Trophoblast cell (in vitro differentiated cells and primary cell): ENCODE measurements at regions not wholly inside any gene's neighbourhood (a gene's known extent, or its start where the extent isn't known, plus 50 kb on each side); places are given as distances from the start of the nearest gene placed in this dataset.

Experiments
- DNase-seq, 2 donors: peaks; one replicate each; pipeline ENCODE4 v3.0.0-alpha.2; 2016
- H2AFZ ChIP-seq: 2 replicates; pipeline ENCODE4 v1.6.1; 2013; ENCODE audit warnings: low read length, moderate library complexity, mild to moderate bottlenecking; ENCODE audit not compliant: insufficient read depth, poor library complexity
- H2AK5ac ChIP-seq: 2 replicates; pipeline ENCODE4 v1.6.1; 2013; ENCODE audit warnings: mild to moderate bottlenecking, low read length
- H2BK120ac ChIP-seq: 2 replicates; pipeline ENCODE4 v1.6.1; 2013; ENCODE audit warnings: low read length, mild to moderate bottlenecking, moderate library complexity; ENCODE audit not compliant: insufficient read depth, poor library complexity
- H2BK12ac ChIP-seq: 2 replicates; pipeline ENCODE4 v1.6.1; 2013; ENCODE audit warnings: mild to moderate bottlenecking, low read length, moderate library complexity
- H2BK5ac ChIP-seq: 2 replicates; pipeline ENCODE4 v1.6.1; 2013; ENCODE audit warnings: low read length, low read depth, moderate library complexity, mild to moderate bottlenecking; ENCODE audit not compliant: poor library complexity
- H3K14ac ChIP-seq: 2 replicates; pipeline ENCODE4 v1.6.1; 2013; ENCODE audit warnings: mild to moderate bottlenecking, low read length
- H3K18ac ChIP-seq: 2 replicates; pipeline ENCODE4 v1.6.1; 2013; ENCODE audit warnings: mild to moderate bottlenecking, low read length
- H3K23ac ChIP-seq: 2 replicates; pipeline ENCODE4 v1.6.1; 2013; ENCODE audit warnings: low read length
- H3K27ac ChIP-seq: 2 replicates; pipeline ENCODE4 v1.5.1; 2013; ENCODE audit warnings: low read depth, mild to moderate bottlenecking, inconsistent platforms, low read length, moderate library complexity
- H3K27me3 ChIP-seq: 2 replicates; pipeline ENCODE4 v1.6.1; 2013; ENCODE audit warnings: inconsistent platforms, mild to moderate bottlenecking, low read length, moderate library complexity; ENCODE audit not compliant: insufficient read depth
- H3K36me3 ChIP-seq, 2 experiments: 1 replicate in 1 of 2; 2 replicates in 1 of 2; pipeline ENCODE4 v1.6.1; 2013; ENCODE audit warnings: low read length in 2 of 2, mild to moderate bottlenecking in 2 of 2, moderate library complexity in 1 of 2; ENCODE audit not compliant: insufficient read depth in 2 of 2, control insufficient read depth in 1 of 2
- H3K4ac ChIP-seq: 2 replicates; pipeline ENCODE4 v1.6.1; 2013; ENCODE audit warnings: low read depth, mild to moderate bottlenecking, low read length, moderate library complexity
- H3K4me1 ChIP-seq, 2 experiments: 1 replicate in 1 of 2; 2 replicates in 1 of 2; pipeline ENCODE4 v1.6.1; 2013; ENCODE audit warnings: low read length in 2 of 2, mild to moderate bottlenecking in 2 of 2, moderate library complexity in 1 of 2; ENCODE audit not compliant: insufficient read depth in 2 of 2, control insufficient read depth in 1 of 2
- H3K4me2 ChIP-seq: 2 replicates; pipeline ENCODE4 v1.6.1; 2013; ENCODE audit warnings: inconsistent platforms, mild to moderate bottlenecking, low read length, moderate library complexity
- H3K4me3 ChIP-seq: 2 replicates; pipeline ENCODE4 v1.5.1; 2013; ENCODE audit warnings: mild to moderate bottlenecking, low read depth, low read length, inconsistent platforms
- H3K79me1 ChIP-seq: one replicate; pipeline ENCODE4 v1.6.1; 2013; ENCODE audit warnings: low read length
- H3K79me2 ChIP-seq: 2 replicates; pipeline ENCODE4 v1.6.1; 2013; ENCODE audit warnings: low read length, mild to moderate bottlenecking; ENCODE audit not compliant: control insufficient read depth, insufficient read depth, poor library complexity
- H3K9ac ChIP-seq: 2 replicates; pipeline ENCODE4 v1.6.1; 2013; ENCODE audit warnings: mild to moderate bottlenecking, low read length
- H3K9me3 ChIP-seq: 2 replicates; pipeline ENCODE4 v1.6.1; 2013; ENCODE audit warnings: low read depth, mild to moderate bottlenecking, control low read depth, inconsistent platforms, low read length; ENCODE audit not compliant: insufficient read depth
- H4K12ac ChIP-seq: 2 replicates; pipeline ENCODE4 v1.6.1; 2013; ENCODE audit warnings: low read depth, mild to moderate bottlenecking, low read length, moderate library complexity
- H4K8ac ChIP-seq: 2 replicates; pipeline ENCODE4 v1.6.1; 2013; ENCODE audit warnings: low read depth, mild to moderate bottlenecking, low read length, moderate library complexity
- H4K91ac ChIP-seq: one replicate; pipeline ENCODE4 v1.6.1; 2013; ENCODE audit warnings: low read depth, mild to moderate bottlenecking, low read length, moderate library complexity
- WGBS: extraction: QIAGEN DNeasy Blood & Tissue Kit; methylation state at CpG from one replicate; pipeline ENCODE4 v1.1.7; 2013; ENCODE audit warnings: missing lambda C conversion rate; ENCODE audit not compliant: insufficient read length, insufficient coverage; ENCODE audit errors: extremely low coverage; 5-methylcytosine and 5-hydroxymethylcytosine counted together

- Histone ChIP-seq H3K9ac (no peak overlapping the region), H3K4me3 (no peak overlapping the region), H3K79me2 (no peaks in the 10 kb centered on the region), H2BK12ac (no peak overlapping the region), H3K4me2 (no peak overlapping the region), H3K23ac (no peak overlapping the region), H4K8ac (no peak overlapping the region), H3K14ac (no peak overlapping the region), H3K4ac (no peak overlapping the region), H4K12ac (no peak overlapping the region), H3K79me1 (no peaks in the 10 kb centered on the region), H2BK5ac (no peak overlapping the region), H2AFZ (no peak overlapping the region), H3K4me1 (no peaks in the 10 kb centered on the region), H2BK120ac (no peak overlapping the region), H3K27me3 (no peaks in the 10 kb centered on the region), H4K91ac (no peak overlapping the region), H3K27ac (no peak overlapping the region), H3K18ac (no peak overlapping the region), H3K36me3 (no peaks in the 10 kb centered on the region), H2AK5ac (no peak overlapping the region), H3K9me3 (no peaks in the 10 kb centered on the region)
- no CpG with 5 or more reads among the region's 17 CpGs for WGBS
- no peak for DNase-seq
Measured at GRCh38 chr2:239625156-239625845, 224.5 kb upstream of the HDAC4 start.

- Histone ChIP-seq H2BK5ac (no peak overlapping the region), H4K8ac (no peak overlapping the region), H4K91ac (no peak overlapping the region), H3K9me3 (no peaks in the 10 kb centered on the region), H3K79me2 (no peaks in the 10 kb centered on the region), H3K79me1 (no peaks in the 10 kb centered on the region), H3K4me2 (no peak overlapping the region), H2AK5ac (no peak overlapping the region), H3K23ac (no peak overlapping the region), H3K4me1 (no peaks in the 10 kb centered on the region), H3K27me3 (no peaks in the 10 kb centered on the region), H3K18ac (no peak overlapping the region), H3K27ac (no peak overlapping the region), H4K12ac (no peak overlapping the region), H3K4ac (no peak overlapping the region), H2BK12ac (no peak overlapping the region), H3K4me3 (no peak overlapping the region), H3K36me3 (no peaks in the 10 kb centered on the region), H2AFZ (no peak overlapping the region), H3K14ac (no peak overlapping the region), H3K9ac (no peak overlapping the region), H2BK120ac (no peak overlapping the region)
- WGBS: no CpG with 5 or more reads among the region's 8 CpGs
- no peak for DNase-seq
Measured at GRCh38 chr2:239621611-239622010, 220.8 kb upstream of the HDAC4 start.

- H3K79me2 ChIP-seq: no peaks in the 10 kb centered on the region
Measured at GRCh38 chr2:239619369-239619768, 218.5 kb upstream of the HDAC4 start.

GRCh38 chr2:239616729-239617128 is 215.9 kb upstream of the HDAC4 start:
- Histone ChIP-seq H3K4ac (no peak overlapping the region), H3K9ac (no peak overlapping the region), H2AK5ac (no peak overlapping the region), H3K4me3 (no peak overlapping the region), H2BK12ac (no peak overlapping the region), H3K79me2 (no peaks in the 10 kb centered on the region), H3K4me2 (no peak overlapping the region), H4K12ac (no peak overlapping the region), H3K23ac (no peak overlapping the region), H3K27ac (no peak overlapping the region), H2AFZ (no peak overlapping the region), H3K4me1 (no peaks in the 10 kb centered on the region), H3K14ac (no peak overlapping the region), H4K91ac (no peak overlapping the region), H4K8ac (no peak overlapping the region), H3K27me3 (no peaks in the 10 kb centered on the region), H3K9me3 (no peaks in the 10 kb centered on the region), H2BK5ac (no peak overlapping the region), H2BK120ac (no peak overlapping the region), H3K79me1 (no peaks in the 10 kb centered on the region), H3K18ac (no peak overlapping the region), H3K36me3 (no peaks in the 10 kb centered on the region)
- no peak for DNase-seq
- no CpG with 5 or more reads among the region's 2 CpGs for WGBS

More at GRCh38 chr2:239619369-239619768, 218.5 kb upstream of the HDAC4 start:
- no peak overlapping the region for H2BK5ac ChIP-seq
- H3K23ac ChIP-seq: no peak overlapping the region
- H2AK5ac ChIP-seq: no peak overlapping the region
- H3K27ac ChIP-seq: no peak overlapping the region
- no peaks in the 10 kb centered on the region for H3K36me3 ChIP-seq
- H3K27me3 ChIP-seq: no peaks in the 10 kb centered on the region
- no peak overlapping the region for H3K9ac ChIP-seq
- H3K79me1 ChIP-seq: no peaks in the 10 kb centered on the region
- no peak overlapping the region for H3K4me2 ChIP-seq
- no peak overlapping the region for H2AFZ ChIP-seq
- H4K12ac ChIP-seq: no peak overlapping the region
- no peaks in the 10 kb centered on the region for H3K9me3 ChIP-seq
- no peak for DNase-seq
- H3K14ac ChIP-seq: no peak overlapping the region
- H2BK12ac ChIP-seq: no peak overlapping the region
- H3K4ac ChIP-seq: no peak overlapping the region
- no peak overlapping the region for H3K18ac ChIP-seq
- no peak overlapping the region for H3K4me3 ChIP-seq
- H2BK120ac ChIP-seq: no peak overlapping the region
- WGBS: no CpG with 5 or more reads among the region's 1 CpG
- no peak overlapping the region for H4K8ac ChIP-seq
- H4K91ac ChIP-seq: no peak overlapping the region
- H3K4me1 ChIP-seq: no peaks in the 10 kb centered on the region
